Ammon's horn (tissue), 1 donor: ENCODE measurements at regions not wholly inside any gene's neighbourhood (a gene's known extent, or its start where the extent isn't known, plus 50 kb on each side); places are given as distances from the start of the nearest gene placed in this dataset.
"Not testable (repeated sequence)": the region's sequence is repeated elsewhere in the genome, so short reads cannot be mapped to it uniquely, and the experiment has no call there.

Experiments used
- DNase-seq: peaks from one replicate; pipeline ENCODE4 v3.0.0-alpha.2; 2016; ENCODE audit warnings: low spot score

- DNase-seq = no peak
These were observed 55.2 kb upstream of the SMARCAD1 start for GRCh38 chr4:94152466-94152865.

GRCh38 chr4:94155404-94155803, 52.3 kb upstream of the SMARCAD1 start:
- not testable (repeated sequence) for DNase-seq

GRCh38 chr4:94156826-94157225, 50.8 kb upstream of the SMARCAD1 start:
- DNase-seq = no peak
